Psoas muscle (tissue), 7 donors: ENCODE measurements at regions not wholly inside any gene's neighbourhood (a gene's known extent, or its start where the extent isn't known, plus 50 kb on each side); places are given as distances from the start of the nearest gene placed in this dataset.
"Not testable (repeated sequence)": the region's sequence is repeated elsewhere in the genome, so short reads cannot be mapped to it uniquely, and the experiment has no call there.

Experiments used
- ATAC-seq, 4 donors: fragments of 200-7000 bp; cut with Tn5 transposase; one replicate each; pipeline ENCODE4 v1.9.1; 2020; ENCODE audit warnings: moderate library complexity in 3 of 4, mild to moderate bottlenecking in 2 of 4
- DNase-seq, 2 donors: peaks; one replicate each; pipeline ENCODE4 v3.0.0-alpha.2; 2020
- H3K27ac ChIP-seq: fragments of 200-600 bp; one replicate; pipeline ENCODE4 v1.8.0; 2022
- H3K27me3 ChIP-seq, 3 donors: fragments of 200-600 bp in 1 of 3; one replicate each; pipeline versions ENCODE4 v1.6.1 to v1.8.0; 2013 to 2022; ENCODE audit warnings: low read length in 2 of 3, mild to moderate bottlenecking in 2 of 3, moderate library complexity in 1 of 3; ENCODE audit not compliant: insufficient read depth in 3 of 3
- H3K36me3 ChIP-seq, 2 donors: fragments of 200-600 bp in 1 of 2; one replicate each; pipeline versions ENCODE4 v1.6.1 to v1.8.0; 2013 to 2022; ENCODE audit warnings: low read depth in 1 of 2, mild to moderate bottlenecking in 1 of 2, moderate library complexity in 1 of 2; ENCODE audit not compliant: insufficient read depth in 1 of 2
- H3K4me1 ChIP-seq: fragments of 200-600 bp; one replicate; pipeline ENCODE4 v1.8.0; 2022
- H3K4me3 ChIP-seq: fragments of 200-600 bp; one replicate; pipeline ENCODE4 v1.8.0; 2022; ENCODE audit warnings: mild to moderate bottlenecking
- H3K9me3 ChIP-seq: fragments of 200-600 bp; one replicate; pipeline ENCODE4 v1.8.0; 2022
- CTCF ChIP-seq: fragments of 200-600 bp; IDR thresholded peaks from one replicate; pipeline ENCODE4 v1.8.0; 2022; ENCODE audit warnings: antibody characterized with exemption
- WGBS, 3 donors: extraction: QIAGEN DNeasy Blood & Tissue Kit; methylation state at CpG; one replicate each; pipeline versions ENCODE4 v1.1.6 to v1.1.7; 2013; 5-methylcytosine and 5-hydroxymethylcytosine counted together
- intact Hi-C, 2 donors: fragments of 100-400 bp; cut with DNase I; formaldehyde crosslinking; loops; one replicate each; pipeline versions ENCODE4 v1.11.0 to v1.14.2; 2022
- donor health status: healthy with polysubstance abuse.
- donor health status: DM: no; HTN: no; CAD: no; lungs with moderate emphysema.
- donor health status: Bipolar disorder and iron deficiency.
- donor health status: healthy.
- donor health status: DM: yes; HTN: yes; CAD: no.
- donor health status: DM: no; HTN: no; CAD: no.
- donor health status: DM: yes; HTN: yes; CAD: no.

DNA sequence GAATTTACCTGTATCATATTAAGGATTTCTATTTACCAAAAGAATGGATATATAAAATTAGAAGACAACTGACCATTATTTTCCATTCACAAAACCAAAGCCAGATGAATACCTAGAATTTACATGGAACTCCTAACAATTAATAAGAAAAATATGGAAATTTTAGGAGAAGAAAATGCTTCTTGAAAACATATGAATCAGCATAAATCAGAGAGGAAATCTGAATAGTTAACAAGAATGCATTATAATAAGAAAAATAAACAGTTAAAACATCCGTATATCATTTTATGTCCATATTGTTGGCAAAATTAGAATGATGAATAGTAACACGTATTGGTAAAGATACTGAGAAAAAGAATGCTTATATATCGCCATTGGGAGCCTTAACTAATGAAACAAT, 505.5 kb downstream of the NEBL start:
- WGBS, 3 donors: 94 to 96% (median 95%) methylated on average over 3 of the region's 3 CpGs
- no peak for TF ChIP-seq CTCF
- no peaks in the 10 kb centered on the region for H3K36me3 ChIP-seq

DNA sequence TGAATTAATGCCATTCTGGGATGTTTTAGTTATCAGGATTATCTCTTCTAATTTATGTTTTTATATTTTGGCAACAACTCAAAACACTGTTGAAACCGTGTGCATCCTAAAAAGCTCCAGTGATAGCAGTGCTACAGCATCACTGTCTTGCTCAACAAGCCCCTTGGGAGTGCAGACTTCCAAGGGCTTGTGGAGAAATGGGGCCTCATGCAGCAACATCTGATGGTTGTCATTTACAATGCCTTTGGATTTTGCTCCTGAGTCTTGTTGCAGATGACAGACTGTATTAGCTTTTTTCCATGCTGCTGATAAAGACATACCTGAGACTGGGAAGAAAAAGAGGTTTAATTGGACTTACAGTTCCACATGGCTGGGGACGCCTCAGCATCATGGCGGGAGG, 515.4 kb downstream of the NEBL start:
- ATAC-seq: no peak

More for the DNA sequence above, 505.5 kb downstream of the NEBL start:
- Histone ChIP-seq H3K4me1 (no peaks in the 10 kb centered on the region), H3K27ac (no peak overlapping the region), H3K27me3 (no peaks in the 10 kb centered on the region), H3K4me3 (no peak overlapping the region), H3K9me3 (no peaks in the 10 kb centered on the region)
- intact Hi-C loops: no loop called here
- no peak for DNase-seq
- ATAC-seq: no peak

DNA sequence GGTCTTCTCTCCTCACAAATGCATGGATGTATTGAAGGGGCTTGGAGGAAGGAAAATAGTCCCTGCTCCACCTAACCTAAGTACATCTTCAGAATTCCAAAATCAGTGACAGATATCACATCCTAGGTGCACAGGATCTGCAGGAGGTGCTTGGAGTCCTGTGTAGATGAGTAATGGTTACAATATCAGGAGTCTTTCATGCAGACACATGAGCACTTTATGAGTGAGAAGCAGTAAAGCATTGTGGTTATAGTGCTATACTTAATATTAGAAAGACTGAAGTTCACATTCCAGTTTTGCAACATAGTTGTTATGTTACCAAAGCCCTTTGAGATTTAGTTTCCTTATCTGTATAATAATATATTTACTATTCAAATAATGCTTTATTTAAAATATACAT, 516.7 kb downstream of the NEBL start:
- no peak for DNase-seq
- no peaks in the 10 kb centered on the region for H3K9me3 ChIP-seq
- H3K4me1 ChIP-seq: no peaks in the 10 kb centered on the region
- no peak overlapping the region for H3K4me3 ChIP-seq
- H3K36me3 ChIP-seq: no peaks in the 10 kb centered on the region
- no peak for ATAC-seq
- no peak for TF ChIP-seq CTCF
- no peaks in the 10 kb centered on the region for H3K27me3 ChIP-seq
- intact Hi-C loops: no loop called here
- no peak overlapping the region for H3K27ac ChIP-seq

More for the DNA sequence above, 515.4 kb downstream of the NEBL start:
- H3K27me3 ChIP-seq: no peaks in the 10 kb centered on the region
- H3K4me1 ChIP-seq: no peaks in the 10 kb centered on the region
- intact Hi-C loops: no loop called here
- no peak overlapping the region for H3K4me3 ChIP-seq
- H3K27ac ChIP-seq: no peak overlapping the region
- TF ChIP-seq CTCF: no peak
- H3K36me3 ChIP-seq: no peaks in the 10 kb centered on the region
- WGBS, 3 donors: 76 to 77% (median 76%) methylated on average over 3 of the region's 3 CpGs
- H3K9me3 ChIP-seq: no peaks in the 10 kb centered on the region
- no peak for DNase-seq

- Histone ChIP-seq H3K27ac (no peak overlapping the region), H3K9me3 (no peaks in the 10 kb centered on the region), H3K36me3 (no peaks in the 10 kb centered on the region), H3K4me3 (no peak overlapping the region), H3K4me1 (no peaks in the 10 kb centered on the region), H3K27me3 (no peaks in the 10 kb centered on the region)
- no peak for TF ChIP-seq CTCF
- ATAC-seq (no peak), DNase-seq (no peak)
- intact Hi-C loops: no loop called here
Measured at GRCh38 chr10:20372748-20373147, 524.4 kb downstream of the NEBL start.

DNA sequence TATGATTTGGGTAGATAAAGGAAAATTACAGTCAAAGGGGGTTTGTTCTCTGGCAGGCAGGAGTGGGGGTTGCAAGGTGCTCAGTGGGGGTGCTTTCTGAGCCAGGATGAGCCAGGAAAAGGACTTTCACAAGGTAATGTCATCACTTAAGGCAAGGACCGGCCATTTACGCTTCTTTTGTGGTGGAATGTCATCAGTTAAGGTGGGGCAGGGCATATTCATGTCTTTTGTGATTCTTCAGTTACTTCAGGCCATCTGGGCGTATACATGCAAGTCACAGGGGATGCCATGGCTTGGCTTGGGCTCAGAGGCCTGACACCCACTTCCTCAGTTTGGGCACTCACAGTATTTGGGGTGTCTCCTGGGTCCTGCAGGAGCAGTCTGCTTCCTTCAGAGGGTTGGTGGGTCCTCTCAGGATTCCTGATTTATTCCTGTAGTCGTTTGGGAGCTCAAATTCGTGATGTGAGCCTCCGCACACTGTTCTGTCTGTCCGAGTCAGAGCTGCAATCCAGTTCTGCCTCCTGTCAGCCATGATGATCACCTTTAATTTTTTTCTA, 526.1 kb downstream of the NEBL start:
- H3K27ac ChIP-seq, intact Hi-C loops, DNase-seq, ATAC-seq, H3K4me1 ChIP-seq, H3K9me3 ChIP-seq, H3K4me3 ChIP-seq, H3K27me3 ChIP-seq, H3K36me3 ChIP-seq: not testable (repeated sequence)
- WGBS, 3 donors: 88 to 92% (median 88%) methylated on average over 7 of the region's 7 CpGs
